ENCODE measurements at regions not wholly inside any gene's neighbourhood (a gene's known extent, or its start where the extent isn't known, plus 50 kb on each side); places are given as distances from the start of the nearest gene placed in this dataset.

- TF ChIP-seq POLR2A (IDR thresholded peaks at IDR 0.05; ENCODE audit: low read depth, low read length) (no peak), POLR2AphosphoS5 (IDR thresholded peaks at IDR 0.05; ENCODE audit: low read depth, low read length) (no peak)
Observed at GRCh38 chr10:2745666-2746065, 321.7 kb upstream of the PFKP start.

Data from GM12892 (cell line).